HG02840 (cell line): ENCODE measurements at regions not wholly inside any gene's neighbourhood (a gene's known extent, or its start where the extent isn't known, plus 50 kb on each side); places are given as distances from the start of the nearest gene placed in this dataset.

Experiments
- ATAC-seq: cut with Tn5 transposase; IDR thresholded peaks from one replicate; pipeline ENCODE4 v1.9.1; 2021; ENCODE audit warnings: mild to moderate bottlenecking, moderate library complexity, moderate number of reproducible peaks; ENCODE audit not compliant: unreplicated experiment, low FRiP score

DNA sequence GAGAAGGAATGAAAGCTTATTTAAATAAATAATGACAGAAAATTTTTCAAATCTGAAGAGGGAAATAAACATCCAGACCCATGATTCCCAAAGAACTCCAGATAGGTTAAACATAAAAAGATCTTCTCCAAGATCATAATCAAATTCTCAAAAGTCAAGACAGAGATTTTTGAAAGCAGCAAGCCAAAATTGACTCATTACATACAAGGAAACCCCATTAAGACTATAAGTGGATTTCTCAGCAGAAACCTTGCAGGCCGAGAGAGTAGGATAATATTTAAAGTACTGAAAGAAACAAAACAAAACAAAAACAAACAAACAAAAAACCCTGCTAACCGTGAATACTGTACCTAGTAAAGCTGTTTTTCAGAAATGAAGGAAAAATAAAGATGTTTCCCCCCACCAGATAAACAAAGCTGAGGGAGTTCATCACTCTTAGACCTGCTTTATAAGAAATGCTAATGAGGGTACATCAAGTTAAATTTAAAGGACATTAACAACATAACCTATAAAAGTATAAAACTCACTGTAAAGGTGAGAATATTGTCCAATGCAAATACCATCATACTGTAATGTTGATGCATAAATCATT is 412.2 kb downstream of the INSC start:
- no peak for ATAC-seq

DNA sequence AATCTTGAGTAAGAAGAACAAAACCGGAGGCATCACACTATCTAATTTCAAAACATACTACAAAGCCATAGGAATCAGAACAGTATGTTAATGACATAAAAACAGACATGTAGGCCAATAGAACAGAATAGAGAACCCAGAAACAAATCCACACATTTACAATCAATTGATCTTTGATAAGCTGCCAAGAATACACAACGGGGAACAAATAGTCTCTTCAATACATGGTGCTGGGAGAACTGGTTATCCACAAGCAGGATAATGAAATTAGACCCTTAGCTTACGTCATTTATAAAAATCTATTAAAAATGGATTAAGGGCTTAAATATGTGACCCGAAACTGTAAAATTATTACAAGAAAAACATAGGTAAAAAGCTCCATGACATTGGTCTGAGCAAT is 417.7 kb downstream of the INSC start:
- ATAC-seq = no peak

DNA sequence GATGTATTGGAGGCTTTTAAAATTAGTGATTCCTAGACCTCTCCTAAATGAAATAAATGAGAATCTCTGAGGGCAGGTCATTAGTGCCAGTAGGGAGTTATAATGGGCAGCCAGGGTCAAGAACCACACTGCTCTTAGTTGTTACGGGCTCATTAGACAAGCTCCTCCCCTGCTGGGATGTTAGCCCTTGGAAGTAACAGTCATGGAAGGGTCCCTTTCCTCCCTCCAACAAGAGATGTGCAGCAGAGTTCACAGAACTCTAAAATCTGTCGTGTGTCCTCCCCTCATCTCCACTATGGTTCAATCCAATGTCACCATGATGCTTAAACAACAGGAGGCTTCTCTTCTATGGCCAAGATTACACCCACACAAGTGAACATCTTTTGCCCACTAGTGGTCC is 419.5 kb downstream of the INSC start:
- ATAC-seq = no peak

DNA sequence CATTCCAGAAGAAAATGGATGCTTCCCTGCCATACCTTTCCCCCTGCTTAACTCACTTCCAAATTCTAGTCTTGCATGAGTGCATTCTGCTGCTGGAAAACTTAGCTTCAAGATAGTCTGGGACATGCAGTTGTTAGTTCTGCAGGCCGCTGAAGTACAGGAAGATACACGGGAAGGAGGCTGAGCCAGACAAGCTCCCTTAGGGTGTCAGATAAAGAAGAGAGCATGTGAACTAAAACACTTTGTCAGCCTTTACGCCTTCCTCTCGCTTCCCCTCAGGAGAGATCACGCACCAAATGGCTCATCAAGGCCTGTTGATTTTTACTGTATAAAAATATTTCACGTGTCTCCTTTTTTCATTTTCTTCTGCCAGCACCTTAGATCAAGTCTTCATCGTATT is 420.7 kb downstream of the INSC start:
- no peak for ATAC-seq

DNA sequence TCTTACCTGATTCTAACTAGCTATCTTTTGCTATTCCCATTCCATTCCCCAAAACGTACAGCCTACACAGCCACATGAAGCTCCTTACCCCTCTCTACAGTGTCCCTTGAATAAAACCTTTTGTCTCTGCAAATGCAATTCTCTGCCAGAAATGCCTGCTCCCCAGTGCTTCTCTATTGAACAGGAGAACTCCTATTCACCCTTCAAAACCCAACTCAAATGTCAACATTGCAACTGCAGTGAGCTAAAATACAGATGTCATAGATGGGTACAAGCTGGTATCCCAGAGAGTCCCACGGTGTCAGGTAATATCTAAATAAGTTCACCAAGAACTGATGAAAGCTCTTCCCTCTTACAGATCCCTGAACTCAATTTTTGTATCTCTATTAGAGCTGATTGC is 421.7 kb downstream of the INSC start:
- no peak for ATAC-seq

DNA sequence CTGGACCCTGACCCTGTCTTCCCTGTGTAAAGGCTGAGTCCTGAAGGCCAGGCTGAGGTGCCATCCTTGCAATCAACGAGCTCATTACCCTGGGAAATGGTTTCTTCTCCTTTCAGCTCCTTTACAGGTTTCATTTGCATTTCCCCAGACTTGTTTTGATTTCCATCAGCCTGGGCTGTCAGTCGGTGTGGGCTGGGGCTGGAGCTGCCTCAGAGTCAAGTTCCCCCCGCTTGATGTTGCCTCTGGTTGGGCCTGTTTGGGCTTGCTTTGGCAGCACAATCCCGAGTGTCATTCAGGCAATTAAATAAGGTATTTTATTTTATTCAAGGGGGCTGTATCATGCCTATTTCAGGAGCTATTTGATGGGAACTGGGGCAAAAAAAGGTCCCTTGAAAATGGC is 424.9 kb downstream of the INSC start:
- no peak for ATAC-seq

DNA sequence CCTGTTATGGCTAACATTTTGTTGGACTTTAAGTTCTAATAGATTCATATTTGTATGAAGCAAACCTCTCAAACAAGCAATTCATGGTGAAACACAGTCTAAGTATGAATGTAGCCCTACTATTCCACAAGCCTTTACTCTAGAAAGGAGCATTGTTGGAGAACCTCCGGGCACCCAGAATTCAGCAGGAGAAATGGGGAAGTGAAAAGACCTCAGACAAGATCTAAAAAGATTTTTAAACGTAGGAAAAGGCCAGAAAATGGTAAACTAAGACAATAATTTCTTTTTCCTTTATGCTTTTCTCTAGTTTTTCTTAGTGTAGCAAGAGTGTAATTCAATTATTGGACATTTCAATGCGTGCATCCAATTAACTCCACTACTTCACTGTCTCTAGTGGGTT is 426.4 kb downstream of the INSC start:
- ATAC-seq = no peak

DNA sequence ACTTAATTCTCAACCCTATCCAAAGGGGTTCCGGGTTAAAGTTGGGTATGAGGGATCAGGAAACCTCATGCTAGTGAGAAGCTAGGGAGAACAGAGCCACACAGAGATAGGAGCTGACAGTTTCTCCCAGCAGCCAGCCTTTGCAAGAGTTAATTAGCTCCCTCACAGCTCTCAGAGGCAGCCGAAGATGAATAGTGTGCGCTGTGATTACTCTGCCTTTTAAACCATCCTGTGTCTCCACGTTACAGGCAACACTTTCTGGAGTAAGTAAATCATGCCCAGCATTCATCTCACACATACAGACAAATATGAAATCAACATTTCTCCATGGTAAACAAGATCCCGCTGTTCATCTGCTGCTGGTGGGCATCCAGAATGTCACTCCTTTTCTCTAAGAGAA is 429.6 kb downstream of the INSC start:
- no peak for ATAC-seq

DNA sequence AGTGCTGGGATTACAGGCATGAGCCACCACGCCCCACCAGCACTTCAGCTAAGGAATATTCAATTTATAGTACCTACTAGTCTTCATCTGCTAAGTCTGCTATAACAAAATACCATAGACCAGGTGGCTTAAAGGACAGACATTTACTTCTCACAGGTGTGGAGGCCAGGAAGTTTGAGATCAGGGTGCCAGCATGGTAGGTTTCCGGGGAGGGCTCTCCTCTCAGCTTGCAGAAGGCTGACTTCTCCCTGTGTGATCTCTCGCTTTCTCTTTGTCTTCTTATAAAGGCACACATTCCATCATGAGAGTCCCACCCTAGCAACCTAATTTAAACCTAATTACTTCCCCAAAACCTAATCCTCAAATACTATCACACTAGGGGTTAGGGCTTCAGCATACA is 433.0 kb downstream of the INSC start:
- ATAC-seq = no peak

DNA sequence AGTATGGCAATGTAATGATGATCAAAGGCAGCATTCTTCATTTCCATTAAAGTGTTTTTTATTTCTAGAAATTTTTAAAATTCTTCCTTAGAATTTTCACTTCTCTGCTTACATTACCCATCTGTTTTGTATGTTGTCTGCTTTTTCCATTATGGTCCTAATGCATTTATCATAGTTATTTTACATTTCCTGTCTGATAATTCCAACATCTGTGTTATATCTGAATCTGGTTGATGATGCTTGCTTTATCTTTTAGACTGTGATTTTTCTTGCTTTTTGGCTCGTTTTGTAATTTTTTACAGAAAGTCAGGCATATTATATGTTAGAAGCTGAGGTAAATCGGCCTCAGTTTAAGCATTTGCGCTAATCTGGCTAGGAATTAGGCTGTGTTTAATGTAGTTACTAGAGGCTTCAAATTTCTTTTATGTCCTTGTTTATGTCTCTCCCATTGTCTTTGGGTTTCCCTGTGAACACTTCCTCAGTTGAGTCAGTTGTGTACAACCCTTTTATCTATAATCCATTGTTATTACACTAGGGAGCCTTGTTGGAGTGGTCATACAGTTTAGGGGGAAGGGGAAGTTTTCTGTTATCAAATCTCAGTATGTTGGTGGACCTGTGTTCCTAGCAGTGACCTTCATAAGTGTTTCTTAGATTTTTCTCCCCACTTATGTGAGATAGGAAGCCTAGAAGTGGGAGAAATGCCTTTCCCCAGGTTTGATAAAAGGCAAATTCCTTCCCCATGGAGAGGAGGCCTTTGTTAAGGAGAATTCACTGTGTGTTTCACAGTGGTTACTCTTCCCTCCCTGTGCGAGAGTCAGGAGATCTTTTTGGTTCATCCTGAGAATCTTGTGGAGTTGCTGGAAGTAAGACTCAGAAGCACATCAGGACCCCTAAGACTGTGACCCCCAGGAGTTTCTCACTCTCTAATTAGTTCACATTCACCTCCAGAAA is 437.5 kb downstream of the INSC start:
- no peak for ATAC-seq

DNA sequence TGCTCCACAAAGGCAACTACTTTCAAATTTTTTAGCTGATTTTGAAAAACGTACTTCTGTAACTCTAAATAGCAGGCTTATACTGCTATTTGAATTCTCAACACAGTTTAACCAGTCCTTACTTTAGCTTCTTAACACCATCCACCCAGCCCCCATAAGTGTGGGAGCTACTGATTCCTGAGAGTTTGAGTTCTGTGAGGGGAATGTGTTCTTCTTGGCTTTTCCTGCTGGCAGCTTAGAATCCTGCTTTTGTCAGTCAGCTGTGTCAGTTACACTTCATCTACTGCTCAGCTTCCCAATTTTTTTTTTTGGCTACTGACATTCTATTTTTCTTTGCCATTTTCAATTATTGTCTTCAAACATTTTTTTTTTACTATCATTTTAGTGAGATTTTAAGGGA is 440.4 kb downstream of the INSC start:
- ATAC-seq = no peak

DNA sequence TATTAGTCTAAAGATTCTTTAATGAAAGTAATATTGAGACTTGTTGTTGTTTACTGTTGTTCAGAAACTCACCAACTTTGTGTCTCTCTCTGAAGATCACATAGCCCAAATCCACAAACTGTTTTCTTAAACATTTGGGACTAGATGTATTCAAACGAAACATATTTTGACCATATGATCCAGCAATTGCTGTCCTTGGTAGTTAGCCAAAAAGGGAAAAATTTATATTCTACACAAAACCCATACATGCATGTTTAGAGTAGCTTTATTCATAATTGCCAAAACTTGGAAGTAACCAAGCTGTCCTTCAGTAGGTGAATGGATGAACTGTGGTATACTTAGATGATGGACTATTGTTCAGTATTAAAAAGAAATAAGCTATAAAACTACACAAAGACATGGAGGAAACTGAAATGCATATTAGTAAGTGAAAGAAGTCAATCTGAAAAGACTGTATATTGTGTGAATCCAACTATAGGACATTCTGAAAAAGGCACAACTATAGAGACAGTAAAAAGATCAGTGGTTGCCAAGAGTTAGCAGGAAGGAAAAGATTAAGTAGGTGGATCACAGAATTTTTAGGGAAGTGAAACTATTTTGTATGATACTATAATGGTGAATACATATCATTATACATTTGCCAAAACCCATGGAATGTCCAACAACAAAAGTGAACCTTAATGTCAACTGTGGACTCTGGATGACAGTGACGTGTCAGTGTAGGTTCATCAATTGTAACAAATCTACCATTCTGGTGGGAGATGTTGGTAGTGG is 442.9 kb downstream of the INSC start:
- no peak for ATAC-seq

DNA sequence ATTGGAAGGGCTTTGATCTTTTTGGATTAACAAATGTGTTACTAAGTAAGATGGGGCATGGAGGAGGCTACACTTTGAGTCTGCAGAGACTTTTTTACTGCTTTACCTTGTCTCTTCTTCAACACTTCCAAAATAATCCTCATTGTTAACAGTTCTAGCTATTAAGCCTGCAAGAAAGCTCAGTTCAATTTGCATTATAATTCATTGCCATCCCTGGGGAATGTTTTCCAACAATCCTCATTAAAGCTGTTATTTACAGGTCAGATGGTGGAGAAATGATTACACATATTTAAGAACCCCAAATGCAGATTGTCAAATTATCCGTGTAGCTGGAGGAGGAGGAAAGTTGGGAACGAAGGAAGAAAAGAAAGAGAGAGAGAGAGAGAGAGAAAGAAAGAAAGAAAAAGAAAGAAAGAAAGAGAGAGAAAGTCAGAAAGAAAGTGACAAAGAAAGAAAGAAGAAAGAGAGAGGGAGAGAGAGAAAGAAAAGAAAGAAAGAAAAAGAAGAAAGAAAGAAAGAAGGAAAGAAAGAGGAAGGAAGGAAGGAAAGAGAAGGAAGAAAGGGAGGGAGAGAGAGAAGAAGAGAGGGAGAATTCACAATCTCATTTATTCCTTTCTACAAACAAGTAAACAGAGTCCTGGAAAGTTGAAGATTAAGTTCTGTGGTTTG is 443.9 kb downstream of the INSC start:
- no peak for ATAC-seq

DNA sequence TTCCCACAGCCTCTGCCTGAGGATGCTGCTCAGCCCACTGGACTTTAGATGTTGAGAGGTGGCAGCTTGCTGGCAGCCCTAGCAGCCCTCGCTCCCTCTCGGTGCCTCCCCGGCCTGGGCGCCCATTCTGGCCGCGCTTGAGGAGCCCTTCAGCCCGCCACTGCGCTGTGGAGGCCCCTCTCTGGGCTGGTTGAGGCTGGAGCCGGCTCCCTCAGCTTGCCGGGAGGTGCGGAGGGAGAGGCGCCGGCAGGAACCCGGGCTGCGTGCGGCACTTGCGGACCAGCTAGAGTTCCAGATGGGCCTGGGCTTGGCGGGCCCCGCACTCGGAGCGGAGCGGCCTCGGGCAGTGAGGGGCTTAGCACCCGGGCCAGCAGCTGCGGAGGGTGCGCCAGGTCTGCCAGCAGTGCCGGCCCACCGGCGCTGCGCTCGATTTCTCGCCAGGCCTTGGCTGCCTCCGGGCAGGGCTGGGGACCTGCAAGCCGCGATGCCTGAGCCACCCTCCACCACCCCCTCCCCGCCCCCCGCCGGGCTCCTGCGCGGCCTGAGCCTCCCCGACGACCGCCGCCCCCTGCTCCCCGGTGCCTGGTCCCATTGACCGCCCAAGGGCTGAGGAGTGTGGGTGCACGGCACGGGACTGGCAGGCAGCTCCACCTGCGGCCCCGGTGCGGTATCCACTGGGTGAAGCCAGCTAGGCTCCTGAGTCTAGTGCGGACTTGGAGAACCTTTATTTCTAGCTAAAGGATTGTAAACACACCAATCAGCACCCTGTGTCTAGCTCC is 446.2 kb downstream of the INSC start:
- ATAC-seq = no peak

DNA sequence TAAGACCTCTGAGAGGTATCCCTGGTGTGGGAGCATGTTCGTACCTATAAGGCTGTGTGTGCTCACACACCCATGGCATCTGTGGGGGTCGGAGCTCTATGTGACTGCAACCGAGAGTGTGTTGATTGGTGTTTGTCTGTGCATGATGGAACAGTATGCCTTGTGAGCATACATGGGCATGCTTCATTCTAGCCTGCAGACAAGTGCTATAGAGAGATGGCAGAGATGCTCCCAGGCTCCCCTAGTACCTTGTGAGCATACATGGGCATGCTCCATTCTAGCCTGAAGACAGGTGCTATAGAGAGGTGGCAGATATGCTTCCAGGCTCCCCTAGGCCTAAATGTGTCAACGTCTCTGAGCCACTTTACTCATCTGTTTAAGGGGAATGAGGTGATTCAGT is 447.5 kb downstream of the INSC start:
- ATAC-seq = no peak

DNA sequence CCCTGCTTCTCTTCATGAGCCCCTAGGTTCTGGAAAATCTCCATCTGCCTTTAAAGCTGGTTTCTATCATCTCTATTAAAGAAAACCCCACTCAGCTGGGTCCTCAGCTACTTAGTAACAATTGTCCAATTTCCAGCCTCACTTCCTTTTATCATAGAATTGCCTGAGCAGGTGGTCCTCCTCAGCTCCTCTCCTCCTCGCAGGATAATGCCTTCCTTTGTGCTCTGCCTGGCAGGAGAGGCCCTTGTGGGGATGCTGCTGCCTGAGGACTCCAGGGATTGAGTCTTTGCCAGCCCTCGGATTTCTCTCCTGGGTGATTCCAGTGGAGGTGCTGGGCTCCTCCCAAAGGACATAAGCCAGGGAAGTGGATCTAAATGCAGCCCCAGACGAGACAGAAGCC is 448.3 kb downstream of the INSC start:
- ATAC-seq = no peak

DNA sequence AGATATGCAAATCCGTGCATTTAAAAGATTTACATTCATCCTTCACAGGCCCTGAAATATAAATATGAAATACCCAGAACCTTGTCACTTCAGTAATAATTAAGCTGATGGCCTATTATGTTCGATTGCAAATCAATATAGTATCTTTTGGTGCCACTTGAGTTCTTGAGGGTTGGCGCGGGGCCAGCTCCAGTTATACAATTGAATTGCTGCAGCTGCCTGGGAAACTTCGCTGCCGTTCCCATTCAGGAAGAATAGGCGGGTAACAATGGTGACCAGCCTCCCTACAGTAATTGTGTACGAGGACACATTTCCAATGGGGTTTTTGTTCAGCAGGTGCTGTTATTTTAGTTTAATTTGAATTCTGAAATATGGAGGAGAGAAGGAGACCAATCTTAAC is 451.2 kb downstream of the INSC start:
- ATAC-seq = no peak

DNA sequence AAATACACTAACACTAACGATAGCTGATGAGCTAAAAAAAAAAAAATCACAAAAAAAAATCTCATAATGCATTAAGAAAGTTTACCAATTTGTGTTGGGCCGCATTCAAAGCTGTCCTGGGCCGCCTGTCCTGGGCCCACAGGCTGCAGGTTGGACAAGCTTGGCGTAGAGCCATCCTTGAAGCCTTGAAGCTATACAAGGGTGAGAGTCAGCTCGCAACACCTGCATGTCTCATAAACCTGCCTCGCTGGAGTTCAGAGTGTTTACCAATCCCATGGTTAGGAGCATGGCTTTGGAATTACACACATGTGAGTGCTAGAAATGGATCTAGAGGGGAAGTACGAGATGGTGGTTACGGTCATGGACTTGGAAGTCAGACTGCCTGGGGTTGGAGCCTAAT is 453.7 kb downstream of the INSC start:
- no peak for ATAC-seq

DNA sequence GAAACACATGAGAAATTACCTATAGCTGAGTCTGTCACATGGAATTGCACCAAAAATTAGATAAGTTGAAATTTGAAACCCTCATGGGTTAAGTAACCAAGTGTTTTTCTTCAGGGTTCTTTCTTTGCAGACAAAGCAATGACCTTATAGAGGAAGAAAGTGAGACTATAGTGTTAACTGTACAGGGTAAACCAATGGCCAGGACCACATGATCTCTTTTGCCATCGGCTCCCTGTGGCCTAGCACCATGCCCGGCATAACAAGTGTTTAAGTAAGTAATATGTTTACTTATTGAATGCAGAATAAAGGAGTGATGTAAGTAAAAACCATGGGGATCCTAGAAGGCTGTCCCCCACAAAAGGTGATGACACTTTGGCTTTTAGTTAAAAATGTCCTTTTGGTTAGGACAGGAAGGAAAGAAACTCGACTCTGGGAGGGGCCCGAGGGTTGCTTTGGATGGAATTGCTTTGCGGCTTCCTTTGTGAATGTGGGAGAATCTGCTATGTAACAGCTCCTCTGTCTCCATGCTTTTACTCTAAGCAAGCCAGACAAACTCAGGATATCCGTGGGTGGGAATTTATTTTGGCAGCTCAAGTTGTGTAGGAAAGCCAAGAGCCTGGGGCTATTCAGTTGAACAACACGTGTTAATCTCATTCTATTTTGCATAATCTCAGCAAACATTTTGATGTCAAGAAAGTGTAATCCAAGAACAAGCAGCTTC is 454.7 kb downstream of the INSC start:
- ATAC-seq = no peak
